Keratinocyte (primary cell): ENCODE measurements at regions not wholly inside any gene's neighbourhood (a gene's known extent, or its start where the extent isn't known, plus 50 kb on each side); places are given as distances from the start of the nearest gene placed in this dataset.

Experiments
- DNase-seq: peaks from one replicate; pipeline ENCODE4 v3.0.0-alpha.2; 2011; ENCODE audit warnings: low read depth, missing footprints, low spot score
- FAIRE-seq: peaks from 2 replicates; lab custom pipeline; 2011; peaks lifted over from hg19 to GRCh38; lab: Jason Lieb, UNC
- H2AFZ ChIP-seq: 2 replicates; pipeline ENCODE4 v1.6.0; 2012; ENCODE audit warnings: low read length, control low read depth, inconsistent platforms; ENCODE audit not compliant: control insufficient read depth
- H3K27ac ChIP-seq: 2 replicates; pipeline ENCODE4 v1.5.1; 2011; ENCODE audit warnings: low read length; ENCODE audit not compliant: control insufficient read depth, insufficient read depth
- H3K27me3 ChIP-seq: 3 replicates; pipeline ENCODE4 v1.6.0; 2011; ENCODE audit warnings: low read length; ENCODE audit not compliant: control insufficient read depth, insufficient read depth; ENCODE audit errors: extremely low read depth
- H3K36me3 ChIP-seq, 2 experiments: 2 replicates in 1 of 2; 3 replicates in 1 of 2; pipeline ENCODE4 v1.5.1; 2011; ENCODE audit warnings: low read length in 2 of 2, mild to moderate bottlenecking in 1 of 2; ENCODE audit not compliant: control insufficient read depth in 2 of 2, insufficient read depth in 2 of 2; ENCODE audit errors: extremely low read depth in 1 of 2
- H3K4me1 ChIP-seq: 3 replicates; pipeline ENCODE4 v1.5.1; 2011; ENCODE audit warnings: low read length; ENCODE audit not compliant: control insufficient read depth, insufficient read depth; ENCODE audit errors: extremely low read depth
- H3K4me2 ChIP-seq: 3 replicates; pipeline ENCODE4 v1.6.0; 2011; ENCODE audit warnings: low read depth, low read length; ENCODE audit not compliant: control insufficient read depth, insufficient read depth; ENCODE audit errors: extremely low read depth
- H3K4me3 ChIP-seq, 3 experiments: fragments of 200-600 bp in 1 of 3; sonication (generic) in 1 of 3; 2 replicates in 2 of 3; 3 replicates in 1 of 3; pipeline ENCODE4 v1.5.1; 2011 to 2016; ENCODE audit warnings: low read length in 3 of 3, mild to moderate bottlenecking in 3 of 3, control low read depth in 2 of 3, inconsistent platforms in 1 of 3, low read depth in 1 of 3, mixed read lengths in 1 of 3, mixed run types in 1 of 3, moderate library complexity in 1 of 3; ENCODE audit not compliant: control insufficient read depth in 2 of 3, insufficient read depth in 2 of 3; ENCODE audit errors: extremely low read depth in 1 of 3
- H3K79me2 ChIP-seq: 2 replicates; pipeline ENCODE4 v1.6.0; 2012; ENCODE audit warnings: low read length; ENCODE audit not compliant: control insufficient read depth, insufficient read depth
- H3K9ac ChIP-seq: 3 replicates; pipeline ENCODE4 v1.6.0; 2011; ENCODE audit warnings: low read length; ENCODE audit not compliant: control insufficient read depth, insufficient read depth; ENCODE audit errors: extremely low read depth
- H3K9me1 ChIP-seq: 3 replicates; pipeline ENCODE4 v1.6.0; 2011; ENCODE audit warnings: low read length; ENCODE audit not compliant: control insufficient read depth, insufficient read depth; ENCODE audit errors: extremely low read depth
- H3K9me3 ChIP-seq: 2 replicates; pipeline ENCODE4 v1.5.1; 2012; ENCODE audit warnings: low read depth, low read length; ENCODE audit not compliant: control insufficient read depth
- H4K20me1 ChIP-seq: 3 replicates; pipeline ENCODE4 v1.6.0; 2011; ENCODE audit warnings: low read length; ENCODE audit not compliant: control insufficient read depth, insufficient read depth; ENCODE audit errors: extremely low read depth
- CTCF ChIP-seq, 3 experiments: IDR thresholded peaks in 1 of 3; conservative IDR thresholded peaks in 1 of 3; optimal IDR thresholded peaks in 1 of 3; 2 replicates in 2 of 3; 3 replicates in 1 of 3; pipeline versions ENCODE3 to v1.5.1; 2011; ENCODE audit warnings: low read length in 3 of 3, mild to moderate bottlenecking in 3 of 3, moderate library complexity in 2 of 3, control low read depth in 1 of 3, inconsistent platforms in 1 of 3; ENCODE audit not compliant: insufficient read depth in 2 of 3; ENCODE audit errors: extremely low read depth in 1 of 3
- EZH2 ChIP-seq: IDR thresholded peaks from one replicate; pipeline ENCODE4 v1.6.1; 2012; ENCODE audit warnings: inconsistent platforms, mild to moderate bottlenecking, low read length, moderate library complexity
- dilution Hi-C: fragments of 300-500 bp; cut with MboI; formaldehyde crosslinking; loops from one replicate; pipeline ENCODE4 v1.7.0; 2020; ENCODE audit warnings: low sequenced_read_pairs; ENCODE audit not compliant: extremely low pct_ligation_motif_present

- no peak for FAIRE-seq
- H3K4me2 ChIP-seq, result no peak overlapping the region
These were observed 1116.2 kb downstream of the FLRT2 start for GRCh38 chr14:86646125-86646524.

GRCh38 chr14:86641310-86641709 is 1111.4 kb downstream of the FLRT2 start:
- H3K9me1 ChIP-seq, result no peaks in the 10 kb centered on the region
- H3K9me3 ChIP-seq, result no peaks in the 10 kb centered on the region
- no peak overlapping the region for H3K4me2 ChIP-seq
- DNase-seq (no peak), FAIRE-seq (no peak)
- dilution Hi-C loops, result no loop called here
- H3K4me1 ChIP-seq, result no peaks in the 10 kb centered on the region
- H2AFZ ChIP-seq, result no peak overlapping the region
- H3K27me3 ChIP-seq, result no peaks in the 10 kb centered on the region
- no peaks in the 10 kb centered on the region for H3K79me2 ChIP-seq
- no peak overlapping the region for H3K9ac ChIP-seq
- H3K36me3 ChIP-seq, result no peaks in the 10 kb centered on the region
- H3K4me3 ChIP-seq, result no peak overlapping the region
- H3K27ac ChIP-seq, result no peak overlapping the region
- TF ChIP-seq CTCF (optimal IDR thresholded peaks at IDR 0.05 in 1 of 3, IDR thresholded peaks at IDR 0.05 in 1 of 3, conservative IDR thresholded peaks at IDR 0.05 in 1 of 3; ENCODE audit: extremely low read depth in 1 of 3, insufficient read depth in 2 of 3, low read length in 3 of 3) (no peak), EZH2 (no peak)
- no peaks in the 10 kb centered on the region for H4K20me1 ChIP-seq

More at GRCh38 chr14:86646125-86646524, 1116.2 kb downstream of the FLRT2 start:
- dilution Hi-C loops, result no loop called here
- no peaks in the 10 kb centered on the region for H3K4me1 ChIP-seq
- no peaks in the 10 kb centered on the region for H3K79me2 ChIP-seq
- TF ChIP-seq CTCF (optimal IDR thresholded peaks at IDR 0.05 in 1 of 3, IDR thresholded peaks at IDR 0.05 in 1 of 3, conservative IDR thresholded peaks at IDR 0.05 in 1 of 3; ENCODE audit: extremely low read depth in 1 of 3, insufficient read depth in 2 of 3, low read length in 3 of 3) (no peak), EZH2 (no peak)
- H4K20me1 ChIP-seq, result no peaks in the 10 kb centered on the region
- no peak overlapping the region for H2AFZ ChIP-seq
- H3K9me3 ChIP-seq, result no peaks in the 10 kb centered on the region
- DNase-seq, result no peak
- no peak overlapping the region for H3K4me3 ChIP-seq
- H3K9me1 ChIP-seq, result no peaks in the 10 kb centered on the region
- no peak overlapping the region for H3K9ac ChIP-seq
- no peaks in the 10 kb centered on the region for H3K36me3 ChIP-seq
- no peaks in the 10 kb centered on the region for H3K27me3 ChIP-seq
- no peak overlapping the region for H3K27ac ChIP-seq
